Calu3 (cell line): ENCODE measurements at regions not wholly inside any gene's neighbourhood (a gene's known extent, or its start where the extent isn't known, plus 50 kb on each side); places are given as distances from the start of the nearest gene placed in this dataset.
A peak's percentile ranks its signal among the peaks of the same experiment; 100 is the strongest.
"Not testable (repeated sequence)": the region's sequence is repeated elsewhere in the genome, so short reads cannot be mapped to it uniquely, and the experiment has no call there.

Experiments used
- BruUV-seq: library from RNA; stranded (reverse); fragments of 400-500 nt; replicated peaks from 2 replicates; lab custom pipeline; 2021; lab: Mats Ljungman, UMichigan
- CTCF ChIA-PET: fragments of 300-600 bp; sonication (Branson Sonifier 250); formaldehyde crosslinking; loops from one replicate; lab custom pipeline; 2022; ENCODE audit warnings: antibody characterized with exemption; lab: Charles Lee
- DNase-seq: peaks from one replicate; pipeline ENCODE4 v3.0.0; 2022
- H3K27ac Mint-ChIP-seq: one replicate; pipeline ENCODE4 v1.8.0; 2022; ENCODE audit warnings: mixed read lengths; ENCODE audit not compliant: unreplicated experiment
- H3K27me3 Mint-ChIP-seq: one replicate; pipeline ENCODE4 v1.8.0; 2022; ENCODE audit warnings: mixed read lengths; ENCODE audit not compliant: unreplicated experiment
- H3K36me3 Mint-ChIP-seq: one replicate; pipeline ENCODE4 v1.8.0; 2022; ENCODE audit warnings: mild to moderate bottlenecking, moderate library complexity, mixed read lengths; ENCODE audit not compliant: insufficient read depth, unreplicated experiment
- H3K4me1 Mint-ChIP-seq: one replicate; pipeline ENCODE4 v1.8.0; 2022; ENCODE audit warnings: mild to moderate bottlenecking, low read depth, mixed read lengths; ENCODE audit not compliant: unreplicated experiment
- H3K4me3 Mint-ChIP-seq: one replicate; pipeline ENCODE4 v1.8.0; 2022; ENCODE audit warnings: mild to moderate bottlenecking, low read depth, moderate library complexity, mixed read lengths; ENCODE audit not compliant: unreplicated experiment
- H3K9me3 Mint-ChIP-seq: one replicate; pipeline ENCODE4 v1.8.0; 2022; ENCODE audit warnings: low read depth, mixed read lengths; ENCODE audit not compliant: unreplicated experiment
- intact Hi-C: fragments of 100-400 bp; cut with micrococcal nuclease; formaldehyde crosslinking; loops from one replicate; pipeline ENCODE4 v1.10.0; 2022; ENCODE audit not compliant: unreplicated experiment
- TF ChIP-seq, protein P1 (sequence below): fragments of 200-600 bp; IDR thresholded peaks from one replicate; pipeline ENCODE4 v1.8.0; 2022; ENCODE audit warnings: antibody characterized with exemption; ENCODE audit not compliant: unreplicated experiment

- CTCF ChIA-PET, DNase-seq: not testable (repeated sequence)
- H3K27me3 Mint-ChIP-seq: peaks cover 25% of the 10 kb centered on the region
Observed at GRCh38 chr1:214095896-214096295, 108.1 kb downstream of the PROX1 start.

DNA sequence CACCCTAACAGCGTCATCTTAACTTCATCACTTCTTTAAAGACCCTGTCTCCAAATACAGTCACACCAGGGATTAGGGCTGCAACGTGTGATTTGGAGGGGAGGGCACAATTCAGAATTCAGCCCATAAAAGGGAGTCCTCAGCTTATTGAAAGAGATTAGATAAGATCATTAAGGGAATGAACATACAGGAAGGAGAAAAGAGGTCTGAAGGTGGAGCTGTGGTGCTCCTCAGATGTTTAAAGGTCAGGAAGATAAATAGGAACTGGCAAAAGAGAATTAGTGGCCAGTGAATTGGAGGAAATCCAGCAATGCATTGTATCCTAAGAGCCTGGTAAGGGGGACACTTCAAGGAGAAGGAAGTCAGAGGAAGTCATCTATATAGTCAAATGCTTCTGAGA is 113.5 kb downstream of the PROX1 start:
- Mint-ChIP-seq H3K4me3 (no peak overlapping the region), H3K36me3 (no peaks in the 10 kb centered on the region), H3K27me3 (no peaks in the 10 kb centered on the region), H3K4me1 (peaks cover 5% of the 10 kb centered on the region), H3K9me3 (no peaks in the 10 kb centered on the region), H3K27ac (no peak overlapping the region)
- no TSS peak for BruUV-seq
- no peak for DNase-seq
- TF ChIP-seq, protein P1, sequence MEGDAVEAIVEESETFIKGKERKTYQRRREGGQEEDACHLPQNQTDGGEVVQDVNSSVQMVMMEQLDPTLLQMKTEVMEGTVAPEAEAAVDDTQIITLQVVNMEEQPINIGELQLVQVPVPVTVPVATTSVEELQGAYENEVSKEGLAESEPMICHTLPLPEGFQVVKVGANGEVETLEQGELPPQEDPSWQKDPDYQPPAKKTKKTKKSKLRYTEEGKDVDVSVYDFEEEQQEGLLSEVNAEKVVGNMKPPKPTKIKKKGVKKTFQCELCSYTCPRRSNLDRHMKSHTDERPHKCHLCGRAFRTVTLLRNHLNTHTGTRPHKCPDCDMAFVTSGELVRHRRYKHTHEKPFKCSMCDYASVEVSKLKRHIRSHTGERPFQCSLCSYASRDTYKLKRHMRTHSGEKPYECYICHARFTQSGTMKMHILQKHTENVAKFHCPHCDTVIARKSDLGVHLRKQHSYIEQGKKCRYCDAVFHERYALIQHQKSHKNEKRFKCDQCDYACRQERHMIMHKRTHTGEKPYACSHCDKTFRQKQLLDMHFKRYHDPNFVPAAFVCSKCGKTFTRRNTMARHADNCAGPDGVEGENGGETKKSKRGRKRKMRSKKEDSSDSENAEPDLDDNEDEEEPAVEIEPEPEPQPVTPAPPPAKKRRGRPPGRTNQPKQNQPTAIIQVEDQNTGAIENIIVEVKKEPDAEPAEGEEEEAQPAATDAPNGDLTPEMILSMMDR: no peak
- intact Hi-C loops: no loop called here
- CTCF ChIA-PET: interaction anchor here (0.8 kb wide), 1 partner anchor 230 kb away, joined by 3 read pairs; no protein-coding TSS in a partner anchor

More at GRCh38 chr1:214095896-214096295, 108.1 kb downstream of the PROX1 start:
- intact Hi-C loops, H3K27ac Mint-ChIP-seq, BruUV-seq, H3K9me3 Mint-ChIP-seq, H3K36me3 Mint-ChIP-seq, H3K4me3 Mint-ChIP-seq, H3K4me1 Mint-ChIP-seq: not testable (repeated sequence)

DNA sequence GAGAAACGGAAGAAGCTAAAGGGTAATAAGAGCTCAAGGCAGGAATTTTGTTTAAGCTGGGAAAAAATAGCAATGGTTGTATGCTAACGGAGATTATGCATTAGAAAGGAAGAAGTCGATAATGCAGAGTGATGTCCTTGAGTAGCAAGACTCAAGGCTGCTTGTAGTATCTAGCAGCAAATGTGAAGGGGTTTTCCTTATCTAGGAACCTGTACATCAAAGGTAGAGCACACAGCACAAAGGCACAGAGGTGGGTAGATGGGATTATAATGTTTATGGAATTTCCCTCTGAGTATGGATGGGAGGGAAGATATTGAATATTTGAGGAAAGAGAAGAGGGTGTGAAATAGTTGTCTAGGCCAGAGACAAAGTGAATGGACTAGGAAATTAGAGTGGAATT is 114.1 kb downstream of the PROX1 start:
- Mint-ChIP-seq H3K36me3 (no peaks in the 10 kb centered on the region), H3K27ac (no peak overlapping the region), H3K4me1 (peaks cover 5% of the 10 kb centered on the region), H3K4me3 (no peak overlapping the region), H3K27me3 (no peaks in the 10 kb centered on the region), H3K9me3 (no peaks in the 10 kb centered on the region)
- no peak for DNase-seq
- no TSS peak for BruUV-seq
- intact Hi-C loops: no loop called here
- CTCF ChIA-PET: interaction anchor here (2.1 kb wide), 1 partner anchor 21 kb away, joined by 7 read pairs; no protein-coding TSS in a partner anchor
- TF ChIP-seq, protein P1: no peak

DNA sequence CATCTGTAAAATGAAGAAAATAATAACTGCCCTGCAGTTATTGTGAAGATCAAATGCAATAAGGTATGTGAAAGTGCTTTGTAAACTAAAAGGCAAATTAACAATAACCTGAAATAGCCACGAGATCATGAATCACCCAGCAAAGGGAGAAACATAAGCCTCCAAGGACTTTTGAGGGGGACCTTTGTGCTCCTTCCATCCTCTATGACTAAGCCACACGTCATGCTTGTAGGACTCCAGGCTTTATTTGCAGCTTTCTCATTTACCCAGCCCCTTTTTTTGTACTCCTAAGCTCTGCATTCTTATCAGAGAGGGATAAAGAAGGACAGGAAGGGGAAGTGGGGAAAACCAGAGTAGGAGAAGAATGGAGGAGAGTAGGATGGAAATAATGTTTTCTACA is 115.1 kb downstream of the PROX1 start:
- peak; percentile 52 for DNase-seq
- TF ChIP-seq, protein P1: no peak
- Mint-ChIP-seq H3K27me3 (no peaks in the 10 kb centered on the region), H3K4me1 (peaks cover 5% of the 10 kb centered on the region), H3K9me3 (no peaks in the 10 kb centered on the region), H3K4me3 (no peak overlapping the region), H3K36me3 (no peaks in the 10 kb centered on the region), H3K27ac (no peak overlapping the region)
- no TSS peak for BruUV-seq
- CTCF ChIA-PET: interaction anchor here (0.8 to 2.1 kb wide), 2 partner anchors 9 to 20 kb away, joined by 3 to 7 read pairs; no protein-coding TSS in a partner anchor
- intact Hi-C loops: no loop called here

GRCh38 chr1:214103778-214104177 is 116.0 kb downstream of the PROX1 start:
- no peak for DNase-seq
- Mint-ChIP-seq H3K9me3 (no peaks in the 10 kb centered on the region), H3K27me3 (no peaks in the 10 kb centered on the region), H3K27ac (no peak overlapping the region), H3K4me1 (peaks cover 5% of the 10 kb centered on the region), H3K36me3 (no peaks in the 10 kb centered on the region), H3K4me3 (no peak overlapping the region)
- intact Hi-C loops: no loop called here
- CTCF ChIA-PET: interaction anchor here (0.5 to 2.1 kb wide), 3 partner anchors 10 to 19 kb away, joined by 3 to 7 read pairs (median 4); no protein-coding TSS in a partner anchor
- BruUV-seq: no TSS peak
- TF ChIP-seq, protein P1: no peak
